SU-DHL-6 (cell line): ENCODE measurements at regions not wholly inside any gene's neighbourhood (a gene's known extent, or its start where the extent isn't known, plus 50 kb on each side); places are given as distances from the start of the nearest gene placed in this dataset.

ENCODE experiments used
- CTCF ChIP-seq: fragments of 200-600 bp; sonication (generic); IDR thresholded peaks from one replicate; pipeline ENCODE4 v1.5.1; 2017; ENCODE audit warnings: antibody characterized with exemption, mild to moderate bottlenecking, low read length, moderate library complexity; ENCODE audit not compliant: insufficient read depth, poor library complexity, severe bottlenecking
- EZH2phosphoT487 ChIP-seq: fragments of 200-600 bp; sonication (generic), shearing (Covaris generic); conservative IDR thresholded peaks from 2 replicates; pipeline ENCODE4 v1.6.1; 2018; ENCODE audit warnings: mild to moderate bottlenecking, antibody characterized with exemption, low read length, moderate library complexity, mixed read lengths

GRCh38 chr4:81790477-81790876 is 318.8 kb upstream of the RASGEF1B start:
- TF ChIP-seq CTCF (no peak), EZH2phosphoT487 (no peak)
